ENCODE measurements at regions not wholly inside any gene's neighbourhood (a gene's known extent, or its start where the extent isn't known, plus 50 kb on each side); places are given as distances from the start of the nearest gene placed in this dataset.

GRCh38 chr6:77371748-77372147, 91.5 kb downstream of the HTR1B start:
- DNase-seq (ENCODE audit: extremely low read depth, insufficient read length): no peak
- no peak overlapping the region for H3K4me3 ChIP-seq (replicated peaks; ENCODE audit: low read depth, low read length)

GRCh38 chr6:77368660-77369313, 94.5 kb downstream of the HTR1B start:
- TF ChIP-seq CTCF (IDR thresholded peaks at IDR 0.05; ENCODE audit: insufficient read depth, low read length, poor library complexity, severe bottlenecking): no peak
- no peak overlapping the region for H3K4me3 ChIP-seq (replicated peaks; ENCODE audit: low read depth, low read length)
- no peak for DNase-seq (ENCODE audit: extremely low read depth, insufficient read length)
- H3K27me3 ChIP-seq (replicated peaks; ENCODE audit: control insufficient read depth, insufficient read depth, low read length): no peaks in the 10 kb centered on the region
- no peaks in the 10 kb centered on the region for H3K36me3 ChIP-seq (ENCODE audit: control insufficient read depth, insufficient read depth, low read length)

More at GRCh38 chr6:77371748-77372147, 91.5 kb downstream of the HTR1B start:
- no peak for TF ChIP-seq CTCF (IDR thresholded peaks at IDR 0.05; ENCODE audit: insufficient read depth, low read length, poor library complexity, severe bottlenecking)
- H3K36me3 ChIP-seq (ENCODE audit: control insufficient read depth, insufficient read depth, low read length): no peaks in the 10 kb centered on the region
- no peaks in the 10 kb centered on the region for H3K27me3 ChIP-seq (replicated peaks; ENCODE audit: control insufficient read depth, insufficient read depth, low read length)

- no peak for TF ChIP-seq CTCF (IDR thresholded peaks at IDR 0.05; ENCODE audit: insufficient read depth, low read length, poor library complexity, severe bottlenecking)
- DNase-seq (ENCODE audit: extremely low read depth, insufficient read length): no peak
- Histone ChIP-seq H3K27me3 (replicated peaks; ENCODE audit: control insufficient read depth, insufficient read depth, low read length) (no peaks in the 10 kb centered on the region), H3K36me3 (ENCODE audit: control insufficient read depth, insufficient read depth, low read length) (no peaks in the 10 kb centered on the region), H3K4me3 (replicated peaks; ENCODE audit: low read depth, low read length) (no peak overlapping the region)
These were observed 96.5 kb downstream of the HTR1B start for GRCh38 chr6:77366798-77367197.

- no peak for DNase-seq (ENCODE audit: extremely low read depth, insufficient read length)
- Histone ChIP-seq H3K4me3 (replicated peaks; ENCODE audit: low read depth, low read length) (no peak overlapping the region), H3K36me3 (ENCODE audit: control insufficient read depth, insufficient read depth, low read length) (no peaks in the 10 kb centered on the region), H3K27me3 (replicated peaks; ENCODE audit: control insufficient read depth, insufficient read depth, low read length) (no peaks in the 10 kb centered on the region)
- no peak for TF ChIP-seq CTCF (IDR thresholded peaks at IDR 0.05; ENCODE audit: insufficient read depth, low read length, poor library complexity, severe bottlenecking)
These were observed 99.6 kb downstream of the HTR1B start for GRCh38 chr6:77363702-77364101.

GRCh38 chr6:77362055-77362454, 101.2 kb downstream of the HTR1B start:
- no peak overlapping the region for H3K4me3 ChIP-seq (replicated peaks; ENCODE audit: low read depth, low read length)
- H3K27me3 ChIP-seq (replicated peaks; ENCODE audit: control insufficient read depth, insufficient read depth, low read length): no peaks in the 10 kb centered on the region
- no peaks in the 10 kb centered on the region for H3K36me3 ChIP-seq (ENCODE audit: control insufficient read depth, insufficient read depth, low read length)
- no peak for DNase-seq (ENCODE audit: extremely low read depth, insufficient read length)
- no peak for TF ChIP-seq CTCF (IDR thresholded peaks at IDR 0.05; ENCODE audit: insufficient read depth, low read length, poor library complexity, severe bottlenecking)

GRCh38 chr6:77361018-77361417, 102.3 kb downstream of the HTR1B start:
- no peak overlapping the region for H3K4me3 ChIP-seq (replicated peaks; ENCODE audit: low read depth, low read length)
- H3K36me3 ChIP-seq (ENCODE audit: control insufficient read depth, insufficient read depth, low read length): no peaks in the 10 kb centered on the region
- no peak for DNase-seq (ENCODE audit: extremely low read depth, insufficient read length)
- no peaks in the 10 kb centered on the region for H3K27me3 ChIP-seq (replicated peaks; ENCODE audit: control insufficient read depth, insufficient read depth, low read length)
- no peak for TF ChIP-seq CTCF (IDR thresholded peaks at IDR 0.05; ENCODE audit: insufficient read depth, low read length, poor library complexity, severe bottlenecking)
